ENCODE measurements at regions not wholly inside any gene's neighbourhood (a gene's known extent, or its start where the extent isn't known, plus 50 kb on each side); places are given as distances from the start of the nearest gene placed in this dataset.

GRCh38 chr16:17989255-17989654, 347.3 kb downstream of the NPIPA8 start:
- ChIA-PET CTCF (no interaction called here), POLR2A (no interaction called here)
- Mint-ChIP-seq H3K36me3 (ENCODE audit: insufficient read depth, unreplicated experiment) (no peaks in the 10 kb centered on the region), H3K4me1 (ENCODE audit: insufficient read depth, unreplicated experiment) (no peaks in the 10 kb centered on the region), H3K9me3 (ENCODE audit: unreplicated experiment) (peaks cover 28% of the 10 kb centered on the region), H3K4me3 (ENCODE audit: unreplicated experiment) (no peak overlapping the region), H3K27ac (ENCODE audit: low read depth, unreplicated experiment) (no peak overlapping the region), H3K27me3 (ENCODE audit: insufficient read depth, unreplicated experiment) (no peaks in the 10 kb centered on the region)
- no TSS peak for BruUV-seq (replicated peaks)
- DNase-seq (ENCODE audit: unreplicated experiment), result no peak
- intact Hi-C loops (cut with micrococcal nuclease), result no loop called here
- no peak for TF ChIP-seq CTCF (IDR thresholded peaks at IDR 0.05; ENCODE audit: unreplicated experiment)

GRCh38 chr16:17988839-17989238, 347.7 kb downstream of the NPIPA8 start:
- H3K9me3 Mint-ChIP-seq (ENCODE audit: unreplicated experiment), result peaks cover 24% of the 10 kb centered on the region
- H3K4me1 Mint-ChIP-seq (ENCODE audit: insufficient read depth, unreplicated experiment), result no peaks in the 10 kb centered on the region
- CTCF ChIA-PET, result no interaction called here
- no peak for TF ChIP-seq CTCF (IDR thresholded peaks at IDR 0.05; ENCODE audit: unreplicated experiment)
- DNase-seq (ENCODE audit: unreplicated experiment), result no peak
- intact Hi-C loops (cut with micrococcal nuclease), result no loop called here
- POLR2A ChIA-PET, result no interaction called here
- no peak overlapping the region for H3K4me3 Mint-ChIP-seq (ENCODE audit: unreplicated experiment)
- no TSS peak for BruUV-seq (replicated peaks)
- no peaks in the 10 kb centered on the region for H3K27me3 Mint-ChIP-seq (ENCODE audit: insufficient read depth, unreplicated experiment)
- H3K27ac Mint-ChIP-seq (ENCODE audit: low read depth, unreplicated experiment), result no peak overlapping the region
- no peaks in the 10 kb centered on the region for H3K36me3 Mint-ChIP-seq (ENCODE audit: insufficient read depth, unreplicated experiment)

GRCh38 chr16:17986991-17987390, 349.5 kb downstream of the NPIPA8 start:
- Mint-ChIP-seq H3K27me3 (ENCODE audit: insufficient read depth, unreplicated experiment) (no peaks in the 10 kb centered on the region), H3K4me1 (ENCODE audit: insufficient read depth, unreplicated experiment) (no peaks in the 10 kb centered on the region), H3K36me3 (ENCODE audit: insufficient read depth, unreplicated experiment) (no peaks in the 10 kb centered on the region), H3K9me3 (ENCODE audit: unreplicated experiment) (peaks cover 13% of the 10 kb centered on the region), H3K27ac (ENCODE audit: low read depth, unreplicated experiment) (no peak overlapping the region), H3K4me3 (ENCODE audit: unreplicated experiment) (no peak overlapping the region)
- DNase-seq (ENCODE audit: unreplicated experiment), result no peak
- no TSS peak for BruUV-seq (replicated peaks)
- no peak for TF ChIP-seq CTCF (IDR thresholded peaks at IDR 0.05; ENCODE audit: unreplicated experiment)
- ChIA-PET CTCF (no interaction called here), POLR2A (no interaction called here)
- intact Hi-C loops (cut with micrococcal nuclease), result no loop called here

- Mint-ChIP-seq H3K4me1 (ENCODE audit: insufficient read depth, unreplicated experiment) (no peaks in the 10 kb centered on the region), H3K27me3 (ENCODE audit: insufficient read depth, unreplicated experiment) (no peaks in the 10 kb centered on the region), H3K4me3 (ENCODE audit: unreplicated experiment) (no peak overlapping the region), H3K9me3 (ENCODE audit: unreplicated experiment) (peaks cover 21% of the 10 kb centered on the region), H3K36me3 (ENCODE audit: insufficient read depth, unreplicated experiment) (no peaks in the 10 kb centered on the region), H3K27ac (ENCODE audit: low read depth, unreplicated experiment) (no peak overlapping the region)
- DNase-seq (ENCODE audit: unreplicated experiment), result no peak
- ChIA-PET POLR2A (no interaction called here), CTCF (no interaction called here)
- BruUV-seq (replicated peaks), result no TSS peak
- TF ChIP-seq CTCF (IDR thresholded peaks at IDR 0.05; ENCODE audit: unreplicated experiment), result no peak
- intact Hi-C loops (cut with micrococcal nuclease), result no loop called here
These were observed 351.7 kb downstream of the NPIPA8 start for GRCh38 chr16:17984810-17985209.

Measured in MCF 10A (cell line).